GM12891 (cell line): ENCODE measurements at regions not wholly inside any gene's neighbourhood (a gene's known extent, or its start where the extent isn't known, plus 50 kb on each side); places are given as distances from the start of the nearest gene placed in this dataset.

Experiments used
- POLR2A ChIP-seq: IDR thresholded peaks from 2 replicates; pipeline ENCODE4 v1.6.1; 2011; ENCODE audit warnings: low read depth, low read length, control low read depth
- POLR2AphosphoS5 ChIP-seq: IDR thresholded peaks from 2 replicates; pipeline ENCODE4 v1.6.1; 2011; ENCODE audit warnings: low read depth, low read length, control low read depth
- POU2F2 ChIP-seq: IDR thresholded peaks from 2 replicates; pipeline ENCODE4 v1.6.1; 2011; ENCODE audit warnings: low read depth, mild to moderate bottlenecking, control low read depth, low read length, moderate library complexity
- SPI1 ChIP-seq: IDR thresholded peaks from 2 replicates; pipeline ENCODE4 v1.6.1; 2011; ENCODE audit warnings: low read depth, low read length, control low read depth

DNA sequence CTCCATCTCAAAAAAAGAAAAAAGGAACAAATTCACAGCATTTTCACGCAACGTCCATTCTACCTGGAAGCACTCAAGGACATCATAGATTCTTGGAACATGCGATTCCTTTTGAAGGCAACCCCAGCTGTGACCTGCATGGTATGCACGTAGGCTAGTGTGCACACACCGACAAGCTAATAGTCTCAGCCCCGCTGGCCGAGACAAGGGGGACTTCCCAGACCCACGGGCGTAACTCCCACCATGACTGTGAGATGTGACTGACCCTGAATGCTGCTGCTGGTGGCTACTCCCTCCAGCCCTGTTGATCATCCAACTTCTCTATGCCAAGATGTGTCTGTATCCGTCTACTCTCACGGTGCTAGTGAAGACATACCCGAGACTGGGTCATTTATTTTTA is 78.3 kb downstream of the CRLF2 start:
- no peak for TF ChIP-seq POLR2AphosphoS5
- TF ChIP-seq SPI1 = no peak
- no peak for TF ChIP-seq POLR2A
- TF ChIP-seq POU2F2 = no peak
